Uterus (tissue), 3 donors: ENCODE measurements at regions not wholly inside any gene's neighbourhood (a gene's known extent, or its start where the extent isn't known, plus 50 kb on each side); places are given as distances from the start of the nearest gene placed in this dataset.

Source experiments
- DNase-seq, 2 donors: peaks; one replicate each; pipeline ENCODE4 v3.0.0-alpha.2; 2019 to 2020
- H3K27ac ChIP-seq, 2 donors: fragments of 200-600 bp; sonication (generic); 1 replicate in 1 of 2; 2 replicates in 1 of 2; pipeline ENCODE4 v1.5.1; 2016 to 2018
- H3K27me3 ChIP-seq, 2 donors: fragments of 200-600 bp; sonication (generic); one replicate each; pipeline ENCODE4 v1.5.1; 2018 to 2019; ENCODE audit warnings: control low read depth in 1 of 2
- H3K36me3 ChIP-seq, 2 donors: fragments of 200-600 bp; sonication (generic); one replicate each; pipeline ENCODE4 v1.5.1; 2019; ENCODE audit warnings: control low read depth in 1 of 2
- H3K4me1 ChIP-seq, 2 donors: fragments of 200-600 bp; sonication (generic); one replicate each; pipeline ENCODE4 v1.5.1; 2018 to 2019; ENCODE audit warnings: control low read depth in 1 of 2
- H3K4me3 ChIP-seq, 2 donors: fragments of 200-600 bp; sonication (generic); 1 replicate in 1 of 2; 2 replicates in 1 of 2; pipeline ENCODE4 v1.5.1; 2018 to 2019; ENCODE audit warnings: mild to moderate bottlenecking in 1 of 2
- H3K9me3 ChIP-seq, 2 donors: fragments of 200-600 bp; sonication (generic); one replicate each; pipeline ENCODE4 v1.5.1; 2019; ENCODE audit warnings: control low read depth in 1 of 2
- CTCF ChIP-seq, 4 experiments: fragments of 200-600 bp in 2 of 4; fragments of 450-650 bp in 2 of 4; sonication (generic) in 2 of 4; IDR thresholded peaks; one replicate each; pipeline ENCODE4 v1.5.1; 2016 to 2019; ENCODE audit warnings: antibody characterized with exemption in 4 of 4, mild to moderate bottlenecking in 2 of 4, moderate library complexity in 1 of 4
- POLR2A ChIP-seq, 2 donors: fragments of 450-650 bp; IDR thresholded peaks; one replicate each; pipeline ENCODE4 v1.6.1; 2016; ENCODE audit warnings: antibody characterized with exemption in 2 of 2, mild to moderate bottlenecking in 1 of 2, moderate library complexity in 1 of 2
- intact Hi-C: fragments of 100-400 bp; cut with DNase I; formaldehyde crosslinking; loops from one replicate; pipeline ENCODE4 v1.15.1; 2023; ENCODE audit warnings: low total_unique reads
- donor health status: DM: yes; HTN: yes; CAD: no.

GRCh38 chr6:167703347-167703746, 123.4 kb upstream of the AFDN start:
- Histone ChIP-seq H3K9me3 (no peaks in the 10 kb centered on the region), H3K27ac (no peak overlapping the region), H3K4me3 (no peak overlapping the region), H3K4me1 (no peaks in the 10 kb centered on the region), H3K36me3 (no peaks in the 10 kb centered on the region), H3K27me3 (no peaks in the 10 kb centered on the region)
- TF ChIP-seq POLR2A (IDR thresholded peaks at IDR 0.05) (no peak), CTCF (IDR thresholded peaks at IDR 0.05) (no peak)
- no peak for DNase-seq
- intact Hi-C loops: no loop called here

GRCh38 chr6:167703781-167704180, 122.9 kb upstream of the AFDN start:
- DNase-seq: no peak
- no peak for TF ChIP-seq CTCF (IDR thresholded peaks at IDR 0.05)
- no peak for TF ChIP-seq POLR2A (IDR thresholded peaks at IDR 0.05)
- H3K4me1 ChIP-seq: no peaks in the 10 kb centered on the region
- no peak overlapping the region for H3K27ac ChIP-seq
- no peaks in the 10 kb centered on the region for H3K36me3 ChIP-seq
- H3K9me3 ChIP-seq: no peaks in the 10 kb centered on the region
- intact Hi-C loops: no loop called here
- H3K27me3 ChIP-seq: no peaks in the 10 kb centered on the region
- H3K4me3 ChIP-seq: no peak overlapping the region

GRCh38 chr6:167704396-167704901, 122.3 kb upstream of the AFDN start:
- intact Hi-C loops: no loop called here
- Histone ChIP-seq H3K4me1 (no peaks in the 10 kb centered on the region), H3K36me3 (no peaks in the 10 kb centered on the region), H3K9me3 (no peaks in the 10 kb centered on the region), H3K27me3 (no peaks in the 10 kb centered on the region), H3K27ac (no peak overlapping the region), H3K4me3 (no peak overlapping the region)
- no peak for DNase-seq
- TF ChIP-seq CTCF (IDR thresholded peaks at IDR 0.05) (no peak), POLR2A (IDR thresholded peaks at IDR 0.05) (no peak)

GRCh38 chr6:167705211-167705750, 121.4 kb upstream of the AFDN start:
- Histone ChIP-seq H3K27me3 (no peaks in the 10 kb centered on the region), H3K4me1 (no peaks in the 10 kb centered on the region), H3K4me3 (no peak overlapping the region), H3K9me3 (no peaks in the 10 kb centered on the region), H3K27ac (no peak overlapping the region), H3K36me3 (no peaks in the 10 kb centered on the region)
- intact Hi-C loops: no loop called here
- TF ChIP-seq POLR2A (IDR thresholded peaks at IDR 0.05) (no peak), CTCF (IDR thresholded peaks at IDR 0.05) (no peak)
- DNase-seq: no peak

- Histone ChIP-seq H3K27me3 (no peaks in the 10 kb centered on the region), H3K36me3 (no peaks in the 10 kb centered on the region), H3K27ac (no peak overlapping the region), H3K4me3 (no peak overlapping the region), H3K9me3 (no peaks in the 10 kb centered on the region), H3K4me1 (no peaks in the 10 kb centered on the region)
- DNase-seq: no peak
- intact Hi-C loops: no loop called here
- TF ChIP-seq CTCF (IDR thresholded peaks at IDR 0.05): no peak
- no peak for TF ChIP-seq POLR2A (IDR thresholded peaks at IDR 0.05)
Observed at GRCh38 chr6:167706313-167707109, 120.2 kb upstream of the AFDN start.
